ENCODE measurements at regions not wholly inside any gene's neighbourhood (a gene's known extent, or its start where the extent isn't known, plus 50 kb on each side); places are given as distances from the start of the nearest gene placed in this dataset.

DNA sequence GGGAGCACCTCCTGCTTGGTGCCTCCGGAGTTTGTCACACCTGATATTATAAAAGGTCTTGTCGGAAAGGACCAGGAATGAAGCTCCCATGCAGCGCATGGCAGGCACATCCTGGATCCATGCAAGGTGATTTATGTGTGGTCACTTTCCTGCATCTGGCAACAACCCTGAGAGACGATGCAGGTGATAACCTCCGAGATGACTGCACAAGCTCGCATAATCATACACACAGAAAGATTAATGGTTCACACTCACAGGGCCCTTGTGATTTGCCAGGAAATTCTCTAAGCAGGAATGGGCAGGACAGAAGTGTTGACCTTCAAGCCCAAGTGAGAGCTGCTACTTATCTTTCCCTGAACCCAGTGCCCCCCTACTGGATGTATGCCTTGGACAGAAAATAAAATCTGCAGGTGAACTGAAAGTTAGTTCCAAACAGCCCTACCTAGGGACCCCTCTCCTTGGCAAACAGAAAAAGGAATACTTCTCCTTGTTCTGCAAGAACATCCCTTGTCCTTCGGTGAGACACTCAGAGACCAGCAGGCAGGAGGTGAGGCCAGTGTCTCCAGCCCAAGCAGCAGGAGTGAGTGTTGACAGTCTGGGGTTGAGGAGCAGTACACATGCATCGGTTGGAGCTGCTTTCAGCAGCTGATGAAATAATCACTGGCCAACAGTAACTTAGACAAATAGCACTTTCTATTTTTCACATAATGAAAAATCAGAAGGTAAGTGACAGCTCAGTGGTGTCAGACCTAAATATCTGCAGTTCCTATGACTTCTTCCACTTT, 619.4 kb upstream of the B3GAT1 start:
- Histone ChIP-seq H3K36me3 (ENCODE audit: control insufficient read depth, insufficient read depth, low read length) (no peaks in the 10 kb centered on the region), H3K4me1 (ENCODE audit: control insufficient read depth, extremely low read depth, insufficient read depth, low read length) (no peaks in the 10 kb centered on the region), H3K9me3 (ENCODE audit: control insufficient read depth, insufficient read depth, low read depth, low read length) (no peaks in the 10 kb centered on the region), H3K9ac (ENCODE audit: insufficient read depth, low read length) (no peak overlapping the region), H2AFZ (ENCODE audit: low read length) (no peak overlapping the region), H3K27ac (ENCODE audit: insufficient read depth, low read length) (no peak overlapping the region), H3K4me3 (replicated peaks in 1 of 4; ENCODE audit: control extremely low read depth in 1 of 4, insufficient read depth in 1 of 4, low read depth in 3 of 4, low read length in 4 of 4) (no peak overlapping the region), H3K27me3 (ENCODE audit: control insufficient read depth, insufficient read depth, low read length) (no peaks in the 10 kb centered on the region), H4K20me1 (ENCODE audit: control insufficient read depth, extremely low read depth, insufficient read depth, low read length) (no peaks in the 10 kb centered on the region), H3K79me2 (ENCODE audit: control insufficient read depth, insufficient read depth, low read length) (no peaks in the 10 kb centered on the region), H3K4me2 (ENCODE audit: extremely low read depth, insufficient read depth, low read length) (no peak overlapping the region)
- no peak for DNase-seq (ENCODE audit: low read depth in 2 of 2)
- TF ChIP-seq EZH2 (IDR thresholded peaks at IDR 0.05; ENCODE audit: low read length, missing control alignments), result no peak

GRCh38 chr11:135027461-135027860, 615.4 kb upstream of the B3GAT1 start:
- Histone ChIP-seq H4K20me1 (ENCODE audit: control insufficient read depth, extremely low read depth, insufficient read depth, low read length) (no peaks in the 10 kb centered on the region), H3K36me3 (ENCODE audit: control insufficient read depth, insufficient read depth, low read length) (no peaks in the 10 kb centered on the region), H3K9ac (ENCODE audit: insufficient read depth, low read length) (no peak overlapping the region), H3K9me3 (ENCODE audit: control insufficient read depth, insufficient read depth, low read depth, low read length) (no peaks in the 10 kb centered on the region), H3K27me3 (ENCODE audit: control insufficient read depth, insufficient read depth, low read length) (no peaks in the 10 kb centered on the region), H2AFZ (ENCODE audit: low read length) (no peak overlapping the region), H3K79me2 (ENCODE audit: control insufficient read depth, insufficient read depth, low read length) (no peaks in the 10 kb centered on the region), H3K4me1 (ENCODE audit: control insufficient read depth, extremely low read depth, insufficient read depth, low read length) (no peaks in the 10 kb centered on the region), H3K4me3 (replicated peaks in 1 of 4; ENCODE audit: control extremely low read depth in 1 of 4, insufficient read depth in 1 of 4, low read depth in 3 of 4, low read length in 4 of 4) (no peak overlapping the region), H3K27ac (ENCODE audit: insufficient read depth, low read length) (no peak overlapping the region), H3K4me2 (ENCODE audit: extremely low read depth, insufficient read depth, low read length) (no peak overlapping the region)
- no peak for TF ChIP-seq EZH2 (IDR thresholded peaks at IDR 0.05; ENCODE audit: low read length, missing control alignments)
- TF ChIP-seq, protein P1, sequence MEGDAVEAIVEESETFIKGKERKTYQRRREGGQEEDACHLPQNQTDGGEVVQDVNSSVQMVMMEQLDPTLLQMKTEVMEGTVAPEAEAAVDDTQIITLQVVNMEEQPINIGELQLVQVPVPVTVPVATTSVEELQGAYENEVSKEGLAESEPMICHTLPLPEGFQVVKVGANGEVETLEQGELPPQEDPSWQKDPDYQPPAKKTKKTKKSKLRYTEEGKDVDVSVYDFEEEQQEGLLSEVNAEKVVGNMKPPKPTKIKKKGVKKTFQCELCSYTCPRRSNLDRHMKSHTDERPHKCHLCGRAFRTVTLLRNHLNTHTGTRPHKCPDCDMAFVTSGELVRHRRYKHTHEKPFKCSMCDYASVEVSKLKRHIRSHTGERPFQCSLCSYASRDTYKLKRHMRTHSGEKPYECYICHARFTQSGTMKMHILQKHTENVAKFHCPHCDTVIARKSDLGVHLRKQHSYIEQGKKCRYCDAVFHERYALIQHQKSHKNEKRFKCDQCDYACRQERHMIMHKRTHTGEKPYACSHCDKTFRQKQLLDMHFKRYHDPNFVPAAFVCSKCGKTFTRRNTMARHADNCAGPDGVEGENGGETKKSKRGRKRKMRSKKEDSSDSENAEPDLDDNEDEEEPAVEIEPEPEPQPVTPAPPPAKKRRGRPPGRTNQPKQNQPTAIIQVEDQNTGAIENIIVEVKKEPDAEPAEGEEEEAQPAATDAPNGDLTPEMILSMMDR (conservative IDR thresholded peaks at IDR 0.05 in 1 of 2, IDR thresholded peaks at IDR 0.05 in 1 of 2; ENCODE audit: low read depth in 1 of 2, low read length in 2 of 2), result no peak
- peak; percentile 42 to 43 for DNase-seq (ENCODE audit: low read depth in 2 of 2)

GRCh38 chr11:135023499-135023898, 611.5 kb upstream of the B3GAT1 start:
- H3K79me2 ChIP-seq (ENCODE audit: control insufficient read depth, insufficient read depth, low read length), result no peaks in the 10 kb centered on the region
- H2AFZ ChIP-seq (ENCODE audit: low read length), result no peak overlapping the region
- no peak for TF ChIP-seq EZH2 (IDR thresholded peaks at IDR 0.05; ENCODE audit: low read length, missing control alignments)
- TF ChIP-seq, protein P1 (conservative IDR thresholded peaks at IDR 0.05 in 1 of 2, IDR thresholded peaks at IDR 0.05 in 1 of 2; ENCODE audit: low read depth in 1 of 2, low read length in 2 of 2), result no peak
- H3K4me2 ChIP-seq (ENCODE audit: extremely low read depth, insufficient read depth, low read length), result no peak overlapping the region
- no peak for DNase-seq (ENCODE audit: low read depth in 2 of 2)
- H3K36me3 ChIP-seq (ENCODE audit: control insufficient read depth, insufficient read depth, low read length), result no peaks in the 10 kb centered on the region
- no peak overlapping the region for H3K9ac ChIP-seq (ENCODE audit: insufficient read depth, low read length)
- no peak overlapping the region for H3K4me3 ChIP-seq (replicated peaks in 1 of 4; ENCODE audit: control extremely low read depth in 1 of 4, insufficient read depth in 1 of 4, low read depth in 3 of 4, low read length in 4 of 4)
- no peaks in the 10 kb centered on the region for H3K4me1 ChIP-seq (ENCODE audit: control insufficient read depth, extremely low read depth, insufficient read depth, low read length)
- no peak overlapping the region for H3K27ac ChIP-seq (ENCODE audit: insufficient read depth, low read length)
- no peaks in the 10 kb centered on the region for H3K27me3 ChIP-seq (ENCODE audit: control insufficient read depth, insufficient read depth, low read length)
- H3K9me3 ChIP-seq (ENCODE audit: control insufficient read depth, insufficient read depth, low read depth, low read length), result no peaks in the 10 kb centered on the region
- H4K20me1 ChIP-seq (ENCODE audit: control insufficient read depth, extremely low read depth, insufficient read depth, low read length), result no peaks in the 10 kb centered on the region
